ENCODE measurements at regions not wholly inside any gene's neighbourhood (a gene's known extent, or its start where the extent isn't known, plus 50 kb on each side); places are given as distances from the start of the nearest gene placed in this dataset.
"Not testable (repeated sequence)": the region's sequence is repeated elsewhere in the genome, so short reads cannot be mapped to it uniquely, and the experiment has no call there.

DNA sequence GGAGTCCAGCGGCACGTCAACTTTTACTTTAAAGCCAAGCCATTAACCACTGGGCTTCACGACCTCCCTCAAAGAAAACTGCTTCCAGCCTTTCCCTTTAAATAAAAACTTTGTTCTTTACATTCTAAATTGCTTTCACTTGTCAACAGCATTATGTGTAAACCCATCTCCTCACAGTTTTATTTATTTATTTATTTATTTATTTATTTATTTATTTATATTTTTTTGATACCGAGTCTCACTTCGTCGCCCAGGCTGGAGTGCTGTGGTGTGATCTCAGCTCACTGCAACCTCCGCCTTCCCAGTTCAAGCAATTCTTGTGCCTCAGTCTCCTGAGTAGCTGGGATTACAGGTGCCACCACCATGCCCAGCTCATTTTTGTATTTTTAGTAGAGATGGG lies 165.7 kb downstream of the NUFIP1 start:
- TF ChIP-seq, protein P1, sequence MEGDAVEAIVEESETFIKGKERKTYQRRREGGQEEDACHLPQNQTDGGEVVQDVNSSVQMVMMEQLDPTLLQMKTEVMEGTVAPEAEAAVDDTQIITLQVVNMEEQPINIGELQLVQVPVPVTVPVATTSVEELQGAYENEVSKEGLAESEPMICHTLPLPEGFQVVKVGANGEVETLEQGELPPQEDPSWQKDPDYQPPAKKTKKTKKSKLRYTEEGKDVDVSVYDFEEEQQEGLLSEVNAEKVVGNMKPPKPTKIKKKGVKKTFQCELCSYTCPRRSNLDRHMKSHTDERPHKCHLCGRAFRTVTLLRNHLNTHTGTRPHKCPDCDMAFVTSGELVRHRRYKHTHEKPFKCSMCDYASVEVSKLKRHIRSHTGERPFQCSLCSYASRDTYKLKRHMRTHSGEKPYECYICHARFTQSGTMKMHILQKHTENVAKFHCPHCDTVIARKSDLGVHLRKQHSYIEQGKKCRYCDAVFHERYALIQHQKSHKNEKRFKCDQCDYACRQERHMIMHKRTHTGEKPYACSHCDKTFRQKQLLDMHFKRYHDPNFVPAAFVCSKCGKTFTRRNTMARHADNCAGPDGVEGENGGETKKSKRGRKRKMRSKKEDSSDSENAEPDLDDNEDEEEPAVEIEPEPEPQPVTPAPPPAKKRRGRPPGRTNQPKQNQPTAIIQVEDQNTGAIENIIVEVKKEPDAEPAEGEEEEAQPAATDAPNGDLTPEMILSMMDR (IDR thresholded peaks at IDR 0.05), result not testable (repeated sequence)
- not testable (repeated sequence) for TF ChIP-seq POLR2A (IDR thresholded peaks at IDR 0.05)

Data from thyroid gland (tissue), 4 donors.